T-helper 1 cell treated with Interleukin-12 subunit alpha and Interleukin-12 subunit beta and Interleukin-4 antibody, amounts not matched to agents 30 μg/mL and 1 μg/mL, for 36 hours (primary cell): ENCODE measurements at regions not wholly inside any gene's neighbourhood (a gene's known extent, or its start where the extent isn't known, plus 50 kb on each side); places are given as distances from the start of the nearest gene placed in this dataset.
"Not testable (repeated sequence)": the region's sequence is repeated elsewhere in the genome, so short reads cannot be mapped to it uniquely, and the experiment has no call there.

Experiments
- H3K27ac Mint-ChIP-seq: one replicate; pipeline ENCODE4 v1.8.0; 2021; ENCODE audit warnings: mild to moderate bottlenecking, mixed read lengths
- H3K27me3 Mint-ChIP-seq: one replicate; pipeline ENCODE4 v1.8.0; 2021; ENCODE audit warnings: low read depth, mixed read lengths
- H3K36me3 Mint-ChIP-seq: one replicate; pipeline ENCODE4 v1.8.0; 2021; ENCODE audit warnings: low read depth, mixed read lengths
- H3K4me1 Mint-ChIP-seq: one replicate; pipeline ENCODE4 v1.8.0; 2021; ENCODE audit warnings: low read depth, mixed read lengths
- H3K4me3 Mint-ChIP-seq: one replicate; pipeline ENCODE4 v1.8.0; 2021; ENCODE audit warnings: mild to moderate bottlenecking, moderate library complexity, mixed read lengths
- H3K9me3 Mint-ChIP-seq: one replicate; pipeline ENCODE4 v1.8.0; 2021; ENCODE audit warnings: mixed read lengths

- Mint-ChIP-seq H3K4me1 (peaks cover 6% of the 10 kb centered on the region), H3K9me3 (no peaks in the 10 kb centered on the region), H3K27me3 (peaks cover 41% of the 10 kb centered on the region), H3K27ac (no peak overlapping the region), H3K36me3 (no peaks in the 10 kb centered on the region), H3K4me3 (no peak overlapping the region)
Measured at GRCh38 chr15:69603369-69604071, 150.9 kb downstream of the RPLP1 start.

- peaks cover 40% of the 10 kb centered on the region for H3K27me3 Mint-ChIP-seq
- no peak overlapping the region for H3K4me3 Mint-ChIP-seq
- peaks cover 6% of the 10 kb centered on the region for H3K4me1 Mint-ChIP-seq
- H3K9me3 Mint-ChIP-seq, result no peaks in the 10 kb centered on the region
- no peaks in the 10 kb centered on the region for H3K36me3 Mint-ChIP-seq
- H3K27ac Mint-ChIP-seq, result no peak overlapping the region
Measured at GRCh38 chr15:69604072-69604411, 151.4 kb downstream of the RPLP1 start.

- Mint-ChIP-seq H3K27me3 (peaks cover 37% of the 10 kb centered on the region), H3K36me3 (no peaks in the 10 kb centered on the region), H3K9me3 (no peaks in the 10 kb centered on the region), H3K4me1 (peaks cover 8% of the 10 kb centered on the region), H3K27ac (no peak overlapping the region), H3K4me3 (no peak overlapping the region)
Measured at GRCh38 chr15:69606144-69606543, 153.5 kb downstream of the RPLP1 start.

GRCh38 chr15:69606921-69607500 lies 154.4 kb downstream of the RPLP1 start:
- Mint-ChIP-seq H3K9me3 (no peaks in the 10 kb centered on the region), H3K36me3 (no peaks in the 10 kb centered on the region), H3K27me3 (peaks cover 39% of the 10 kb centered on the region), H3K27ac (no peak overlapping the region), H3K4me1 (peaks cover 8% of the 10 kb centered on the region), H3K4me3 (no peak overlapping the region)

GRCh38 chr15:69608661-69609060 lies 156.0 kb downstream of the RPLP1 start:
- Mint-ChIP-seq H3K9me3 (no peaks in the 10 kb centered on the region), H3K27me3 (peaks cover 27% of the 10 kb centered on the region), H3K4me3 (no peak overlapping the region), H3K4me1 (peaks cover 8% of the 10 kb centered on the region), H3K36me3 (no peaks in the 10 kb centered on the region), H3K27ac (no peak overlapping the region)

- H3K4me3 Mint-ChIP-seq, result no peak overlapping the region
- H3K4me1 Mint-ChIP-seq, result peaks cover 8% of the 10 kb centered on the region
- peaks cover 27% of the 10 kb centered on the region for H3K27me3 Mint-ChIP-seq
- no peaks in the 10 kb centered on the region for H3K36me3 Mint-ChIP-seq
- H3K27ac Mint-ChIP-seq, result no peak overlapping the region
- no peaks in the 10 kb centered on the region for H3K9me3 Mint-ChIP-seq
Measured at GRCh38 chr15:69609176-69609575, 156.6 kb downstream of the RPLP1 start.

GRCh38 chr15:69609776-69610175 lies 157.2 kb downstream of the RPLP1 start:
- H3K36me3 Mint-ChIP-seq, result no peaks in the 10 kb centered on the region
- no peak overlapping the region for H3K27ac Mint-ChIP-seq
- H3K9me3 Mint-ChIP-seq, result no peaks in the 10 kb centered on the region
- H3K4me3 Mint-ChIP-seq, result no peak overlapping the region
- H3K4me1 Mint-ChIP-seq, result peaks cover 8% of the 10 kb centered on the region
- H3K27me3 Mint-ChIP-seq, result peaks cover 30% of the 10 kb centered on the region

GRCh38 chr15:69610277-69610676 lies 157.7 kb downstream of the RPLP1 start:
- Mint-ChIP-seq H3K27ac (no peak overlapping the region), H3K4me3 (no peak overlapping the region), H3K36me3 (no peaks in the 10 kb centered on the region), H3K4me1 (peaks cover 8% of the 10 kb centered on the region), H3K9me3 (no peaks in the 10 kb centered on the region), H3K27me3 (peaks cover 32% of the 10 kb centered on the region)

GRCh38 chr15:69610858-69611257 lies 158.2 kb downstream of the RPLP1 start:
- no peaks in the 10 kb centered on the region for H3K36me3 Mint-ChIP-seq
- no peak overlapping the region for H3K4me3 Mint-ChIP-seq
- H3K4me1 Mint-ChIP-seq, result peaks cover 7% of the 10 kb centered on the region
- no peaks in the 10 kb centered on the region for H3K9me3 Mint-ChIP-seq
- H3K27ac Mint-ChIP-seq, result no peak overlapping the region
- peaks cover 32% of the 10 kb centered on the region for H3K27me3 Mint-ChIP-seq

- no peaks in the 10 kb centered on the region for H3K36me3 Mint-ChIP-seq
- H3K27me3 Mint-ChIP-seq, result peaks cover 32% of the 10 kb centered on the region
- peaks cover 2% of the 10 kb centered on the region for H3K4me1 Mint-ChIP-seq
- H3K4me3 Mint-ChIP-seq, result no peak overlapping the region
- no peak overlapping the region for H3K27ac Mint-ChIP-seq
- H3K9me3 Mint-ChIP-seq, result no peaks in the 10 kb centered on the region
Measured at GRCh38 chr15:69612112-69612511, 159.5 kb downstream of the RPLP1 start.

GRCh38 chr15:69613182-69613581 lies 160.6 kb downstream of the RPLP1 start:
- H3K9me3 Mint-ChIP-seq, result no peaks in the 10 kb centered on the region
- no peak overlapping the region for H3K27ac Mint-ChIP-seq
- H3K36me3 Mint-ChIP-seq, result no peaks in the 10 kb centered on the region
- no peak overlapping the region for H3K4me3 Mint-ChIP-seq
- peaks cover 2% of the 10 kb centered on the region for H3K4me1 Mint-ChIP-seq
- peaks cover 26% of the 10 kb centered on the region for H3K27me3 Mint-ChIP-seq

GRCh38 chr15:69613988-69614387 lies 161.4 kb downstream of the RPLP1 start:
- Mint-ChIP-seq H3K36me3 (no peaks in the 10 kb centered on the region), H3K9me3 (no peaks in the 10 kb centered on the region), H3K4me1 (peaks cover 2% of the 10 kb centered on the region), H3K27me3 (peaks cover 24% of the 10 kb centered on the region), H3K27ac (no peak overlapping the region), H3K4me3 (no peak overlapping the region)

GRCh38 chr15:69615736-69616135 lies 163.1 kb downstream of the RPLP1 start:
- H3K4me3 Mint-ChIP-seq, result no peak overlapping the region

GRCh38 chr15:69616558-69616957 lies 163.9 kb downstream of the RPLP1 start:
- no peaks in the 10 kb centered on the region for H3K4me1 Mint-ChIP-seq
- H3K9me3 Mint-ChIP-seq, result peaks cover 3% of the 10 kb centered on the region
- H3K36me3 Mint-ChIP-seq, result no peaks in the 10 kb centered on the region
- H3K27ac Mint-ChIP-seq, result no peak overlapping the region
- H3K27me3 Mint-ChIP-seq, result peaks cover 24% of the 10 kb centered on the region
- no peak overlapping the region for H3K4me3 Mint-ChIP-seq

More at GRCh38 chr15:69615736-69616135, 163.1 kb downstream of the RPLP1 start:
- peaks cover 2% of the 10 kb centered on the region for H3K9me3 Mint-ChIP-seq
- no peak overlapping the region for H3K27ac Mint-ChIP-seq
- peaks cover 28% of the 10 kb centered on the region for H3K27me3 Mint-ChIP-seq
- no peaks in the 10 kb centered on the region for H3K4me1 Mint-ChIP-seq
- H3K36me3 Mint-ChIP-seq, result no peaks in the 10 kb centered on the region

GRCh38 chr15:69617144-69617543 lies 164.5 kb downstream of the RPLP1 start:
- not testable (repeated sequence) for H3K4me3 Mint-ChIP-seq, H3K36me3 Mint-ChIP-seq, H3K27ac Mint-ChIP-seq, H3K4me1 Mint-ChIP-seq, H3K9me3 Mint-ChIP-seq
- H3K27me3 Mint-ChIP-seq, result peaks cover 24% of the 10 kb centered on the region
